Endothelial cell (in vitro differentiated cells): ENCODE measurements at regions not wholly inside any gene's neighbourhood (a gene's known extent, or its start where the extent isn't known, plus 50 kb on each side); places are given as distances from the start of the nearest gene placed in this dataset.

ENCODE experiments used
- DNase-seq: peaks from one replicate; pipeline ENCODE4 v3.0.0; 2021; ENCODE audit warnings: low spot score
- H3K27ac Mint-ChIP-seq: one replicate; pipeline ENCODE4 v1.8.0; 2021; ENCODE audit warnings: mixed read lengths, inconsistent platforms; ENCODE audit not compliant: unreplicated experiment
- H3K27me3 Mint-ChIP-seq: one replicate; pipeline ENCODE4 v1.8.0; 2021; ENCODE audit warnings: mild to moderate bottlenecking, moderate library complexity, mixed read lengths, inconsistent platforms; ENCODE audit not compliant: unreplicated experiment
- H3K36me3 Mint-ChIP-seq: one replicate; pipeline ENCODE4 v1.8.0; 2021; ENCODE audit warnings: mild to moderate bottlenecking, low read depth, mixed read lengths, inconsistent platforms; ENCODE audit not compliant: unreplicated experiment
- H3K4me1 Mint-ChIP-seq: one replicate; pipeline ENCODE4 v1.8.0; 2021; ENCODE audit warnings: mild to moderate bottlenecking, mixed read lengths, inconsistent platforms; ENCODE audit not compliant: unreplicated experiment
- H3K4me3 Mint-ChIP-seq: one replicate; pipeline ENCODE4 v1.8.0; 2021; ENCODE audit warnings: mild to moderate bottlenecking, mixed read lengths, inconsistent platforms; ENCODE audit not compliant: unreplicated experiment
- H3K9me3 Mint-ChIP-seq: one replicate; pipeline ENCODE4 v1.8.0; 2021; ENCODE audit warnings: mixed read lengths, inconsistent platforms; ENCODE audit not compliant: unreplicated experiment
- CTCF ChIP-seq: fragments of 200-600 bp; sonication (generic); IDR thresholded peaks from one replicate; pipeline ENCODE4 v1.5.0; 2021; ENCODE audit warnings: antibody characterized with exemption; ENCODE audit not compliant: unreplicated experiment

DNA sequence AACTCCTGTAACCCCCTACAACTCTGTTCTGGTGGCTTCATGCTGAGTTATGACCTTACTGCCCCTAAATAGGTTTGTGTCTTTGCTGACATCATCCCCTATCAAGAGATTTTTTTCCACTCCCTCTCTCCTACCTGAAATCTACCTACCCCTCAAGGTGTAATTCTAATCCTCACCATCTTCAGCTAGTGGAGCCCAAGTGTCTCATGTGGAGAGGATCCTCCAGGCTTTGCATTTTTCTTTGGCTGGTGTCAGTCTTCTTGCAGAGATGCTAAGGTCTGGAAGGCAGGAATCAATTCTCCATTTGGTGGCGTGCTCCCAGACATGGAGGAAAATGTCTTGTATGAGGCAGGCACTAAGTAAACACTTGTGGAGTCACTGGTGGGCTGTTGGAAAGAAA, 74.8 kb upstream of the PRMT8 start:
- H3K36me3 Mint-ChIP-seq: no peaks in the 10 kb centered on the region
- H3K4me3 Mint-ChIP-seq: no peak overlapping the region
- no peak for TF ChIP-seq CTCF
- H3K4me1 Mint-ChIP-seq: peaks cover 6% of the 10 kb centered on the region
- H3K27ac Mint-ChIP-seq: no peak overlapping the region
- H3K27me3 Mint-ChIP-seq: peaks cover 3% of the 10 kb centered on the region
- no peak for DNase-seq
- no peaks in the 10 kb centered on the region for H3K9me3 Mint-ChIP-seq

DNA sequence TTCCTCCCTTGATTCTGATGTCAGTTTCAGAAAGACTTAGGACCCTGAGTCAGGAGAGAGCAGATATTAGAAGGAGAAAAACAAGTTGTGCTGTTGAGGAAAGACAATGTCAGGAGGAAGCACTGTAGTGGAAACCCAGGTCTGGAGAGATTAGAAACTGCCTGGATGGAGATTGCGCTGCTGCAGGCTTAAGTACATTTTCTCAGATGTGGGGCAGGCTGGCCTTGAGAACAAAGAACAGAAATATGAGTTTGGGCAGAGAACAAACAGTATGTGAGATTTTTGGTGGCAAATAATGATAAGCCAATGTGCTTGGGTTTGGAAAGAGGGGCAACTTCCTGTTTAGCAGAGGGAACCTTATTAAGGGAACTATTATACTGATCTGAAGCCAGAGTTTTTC, 74.3 kb upstream of the PRMT8 start:
- Mint-ChIP-seq H3K36me3 (no peaks in the 10 kb centered on the region), H3K27me3 (peaks cover 3% of the 10 kb centered on the region), H3K27ac (no peak overlapping the region), H3K9me3 (no peaks in the 10 kb centered on the region), H3K4me1 (peaks cover 6% of the 10 kb centered on the region), H3K4me3 (no peak overlapping the region)
- no peak for DNase-seq
- no peak for TF ChIP-seq CTCF

DNA sequence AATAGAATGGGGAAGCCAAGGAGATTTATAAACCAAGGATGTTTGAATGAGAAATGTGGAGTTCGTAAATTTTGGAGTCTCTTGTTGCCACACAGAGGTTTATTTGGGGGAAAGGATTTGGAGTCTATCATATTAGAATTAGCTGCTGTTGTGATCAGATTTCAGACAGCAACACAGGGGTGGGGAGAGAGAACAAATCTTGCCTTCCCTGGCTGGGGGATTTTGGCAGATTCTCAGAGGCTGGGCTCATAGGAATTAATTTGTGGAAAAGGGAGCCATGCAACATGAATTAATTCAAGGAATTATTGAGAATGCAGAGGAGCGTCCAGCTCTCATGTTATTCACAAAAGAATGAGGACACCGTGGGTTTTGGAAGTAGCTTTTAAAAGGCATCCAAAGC, 73.9 kb upstream of the PRMT8 start:
- no peak overlapping the region for H3K27ac Mint-ChIP-seq
- no peaks in the 10 kb centered on the region for H3K36me3 Mint-ChIP-seq
- no peak for TF ChIP-seq CTCF
- peaks cover 6% of the 10 kb centered on the region for H3K4me1 Mint-ChIP-seq
- H3K9me3 Mint-ChIP-seq: no peaks in the 10 kb centered on the region
- H3K27me3 Mint-ChIP-seq: peaks cover 3% of the 10 kb centered on the region
- DNase-seq: no peak
- H3K4me3 Mint-ChIP-seq: no peak overlapping the region

- H3K4me1 Mint-ChIP-seq: peaks cover 6% of the 10 kb centered on the region
- no peak for TF ChIP-seq CTCF
- DNase-seq: no peak
- peaks cover 3% of the 10 kb centered on the region for H3K27me3 Mint-ChIP-seq
- no peaks in the 10 kb centered on the region for H3K36me3 Mint-ChIP-seq
- H3K4me3 Mint-ChIP-seq: no peak overlapping the region
- no peak overlapping the region for H3K27ac Mint-ChIP-seq
- no peaks in the 10 kb centered on the region for H3K9me3 Mint-ChIP-seq
These were observed 73.0 kb upstream of the PRMT8 start for GRCh38 chr12:3417937-3418462.

DNA sequence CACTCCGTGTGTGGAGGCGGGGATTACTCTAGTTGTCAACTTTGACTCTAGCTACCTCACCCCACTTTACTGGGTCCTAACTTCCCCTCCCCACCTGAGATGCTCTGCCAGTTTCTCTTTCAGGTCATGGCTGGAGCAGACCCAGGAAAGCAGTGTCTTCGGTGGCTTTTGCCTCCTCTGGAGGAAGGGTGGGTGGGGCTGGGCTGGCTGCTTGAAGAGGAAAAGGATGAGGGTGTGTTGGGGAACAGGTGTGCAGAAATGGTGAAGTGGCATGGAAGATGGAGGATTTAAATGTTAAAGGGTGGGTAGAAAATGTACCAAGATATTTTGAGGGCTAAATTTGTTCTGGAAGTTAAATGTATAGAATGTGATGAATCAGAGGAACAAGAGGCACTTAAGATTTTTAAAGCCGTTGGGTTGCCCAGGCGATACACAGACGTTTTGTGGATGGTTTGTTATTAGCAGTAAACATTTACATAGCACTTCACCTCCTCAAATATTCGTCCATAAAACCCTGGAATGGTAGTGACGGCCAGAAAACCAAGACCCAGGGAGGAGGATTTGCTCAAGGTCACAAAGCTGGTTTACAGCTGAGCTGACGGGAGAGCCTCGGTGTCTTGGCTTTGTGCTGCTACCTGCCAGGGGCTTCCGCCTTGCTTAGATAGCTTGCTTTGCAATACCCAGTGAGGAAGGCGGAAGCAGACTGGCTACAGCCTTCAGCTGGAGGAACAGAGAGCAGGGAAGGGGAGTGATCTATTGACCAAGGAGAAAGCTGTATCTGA, 72.2 kb upstream of the PRMT8 start:
- Mint-ChIP-seq H3K27ac (no peak overlapping the region), H3K27me3 (peaks cover 3% of the 10 kb centered on the region), H3K9me3 (no peaks in the 10 kb centered on the region), H3K4me1 (peaks cover 6% of the 10 kb centered on the region), H3K36me3 (no peaks in the 10 kb centered on the region), H3K4me3 (no peak overlapping the region)
- no peak for TF ChIP-seq CTCF
- DNase-seq: no peak
